GM12892 (cell line): ENCODE measurements at regions not wholly inside any gene's neighbourhood (a gene's known extent, or its start where the extent isn't known, plus 50 kb on each side); places are given as distances from the start of the nearest gene placed in this dataset.

Experiments used
- POLR2A ChIP-seq: IDR thresholded peaks from 2 replicates; pipeline ENCODE4 v1.6.1; 2011; ENCODE audit warnings: low read depth, low read length, control low read depth
- POLR2AphosphoS5 ChIP-seq: IDR thresholded peaks from 2 replicates; pipeline ENCODE4 v1.6.1; 2011; ENCODE audit warnings: low read depth, low read length, control low read depth
- TAF1 ChIP-seq: IDR thresholded peaks from 2 replicates; pipeline ENCODE4 v1.6.1; 2011; ENCODE audit warnings: low read depth, mild to moderate bottlenecking, control low read depth, low read length, borderline replicate concordance

- no peak for TF ChIP-seq TAF1
- no peak for TF ChIP-seq POLR2AphosphoS5
- no peak for TF ChIP-seq POLR2A
Observed at GRCh38 chr5:2531318-2531717, 220.2 kb downstream of the IRX2 start.
